Subcutaneous abdominal adipose tissue (tissue), 5 donors: ENCODE measurements at regions not wholly inside any gene's neighbourhood (a gene's known extent, or its start where the extent isn't known, plus 50 kb on each side); places are given as distances from the start of the nearest gene placed in this dataset.

ENCODE experiments used
- H3K27ac ChIP-seq: one replicate; pipeline ENCODE4 v1.7.0; 2013; ENCODE audit warnings: low read depth, mild to moderate bottlenecking, inconsistent platforms, low read length, moderate library complexity
- H3K27me3 ChIP-seq, 5 donors: one replicate each; pipeline ENCODE4 v1.7.0; 2013; ENCODE audit warnings: low read length in 5 of 5, inconsistent platforms in 1 of 5; ENCODE audit not compliant: control insufficient read depth in 5 of 5, insufficient read depth in 4 of 5
- H3K36me3 ChIP-seq, 5 donors: one replicate each; pipeline ENCODE4 v1.7.0; 2013; ENCODE audit warnings: low read length in 5 of 5; ENCODE audit not compliant: control insufficient read depth in 5 of 5, insufficient read depth in 5 of 5
- H3K4me1 ChIP-seq, 5 donors: one replicate each; pipeline ENCODE4 v1.7.0; 2013; ENCODE audit warnings: low read length in 5 of 5, mild to moderate bottlenecking in 3 of 5, moderate library complexity in 1 of 5; ENCODE audit not compliant: control insufficient read depth in 5 of 5, insufficient read depth in 5 of 5
- H3K4me3 ChIP-seq, 5 donors: one replicate each; pipeline ENCODE4 v1.7.0; 2013; ENCODE audit warnings: low read length in 5 of 5, low read depth in 1 of 5
- H3K9ac ChIP-seq, 5 donors: one replicate each; pipeline ENCODE4 v1.7.0; 2013; ENCODE audit warnings: low read length in 5 of 5, mild to moderate bottlenecking in 4 of 5, moderate library complexity in 3 of 5
- H3K9me3 ChIP-seq, 5 donors: one replicate each; pipeline ENCODE4 v1.7.0; 2013; ENCODE audit warnings: low read length in 5 of 5; ENCODE audit not compliant: control insufficient read depth in 5 of 5
- donor health status: healthy.
- donor health status: healthy.
- donor health status: healthy.
- donor health status: healthy.
- donor health status: healthy.

GRCh38 chr7:24494832-24495231 is 78.4 kb upstream of the PALS2 start:
- Histone ChIP-seq H3K27me3 (peaks cover 0 to 2% (median 0%) of the 10 kb centered on the region in 5 donors), H3K36me3 (no peaks in the 10 kb centered on the region), H3K9ac (no peak overlapping the region), H3K27ac (no peak overlapping the region), H3K4me1 (no peaks in the 10 kb centered on the region), H3K9me3 (peaks cover 0 to 6% (median 0%) of the 10 kb centered on the region in 5 donors), H3K4me3 (no peak overlapping the region)

GRCh38 chr7:24496036-24496435 is 77.2 kb upstream of the PALS2 start:
- no peak overlapping the region for H3K27ac ChIP-seq
- peaks cover 0 to 6% (median 0%) of the 10 kb centered on the region in 5 donors for H3K9me3 ChIP-seq
- no peaks in the 10 kb centered on the region for H3K36me3 ChIP-seq
- peaks cover 0 to 2% (median 0%) of the 10 kb centered on the region in 5 donors for H3K27me3 ChIP-seq
- H3K9ac ChIP-seq: no peak overlapping the region
- no peaks in the 10 kb centered on the region for H3K4me1 ChIP-seq
- H3K4me3 ChIP-seq: no peak overlapping the region

- Histone ChIP-seq H3K27me3 (peaks cover 0 to 2% (median 0%) of the 10 kb centered on the region in 5 donors), H3K4me3 (no peak overlapping the region), H3K36me3 (no peaks in the 10 kb centered on the region), H3K27ac (no peak overlapping the region), H3K4me1 (no peaks in the 10 kb centered on the region), H3K9ac (no peak overlapping the region), H3K9me3 (peaks cover 0 to 6% (median 0%) of the 10 kb centered on the region in 5 donors)
Observed at GRCh38 chr7:24498439-24498838, 74.8 kb upstream of the PALS2 start.

- no peaks in the 10 kb centered on the region for H3K4me1 ChIP-seq
- peaks cover 0 to 2% (median 0%) of the 10 kb centered on the region in 5 donors for H3K27me3 ChIP-seq
- H3K36me3 ChIP-seq: no peaks in the 10 kb centered on the region
- H3K9ac ChIP-seq: no peak overlapping the region
- peaks cover 0 to 1% (median 0%) of the 10 kb centered on the region in 5 donors for H3K9me3 ChIP-seq
- no peak overlapping the region for H3K4me3 ChIP-seq
- H3K27ac ChIP-seq: no peak overlapping the region
Observed at GRCh38 chr7:24499871-24500270, 73.4 kb upstream of the PALS2 start.

GRCh38 chr7:24500599-24500998 is 72.7 kb upstream of the PALS2 start:
- no peaks in the 10 kb centered on the region for H3K36me3 ChIP-seq
- H3K9me3 ChIP-seq: no peaks in the 10 kb centered on the region
- H3K27me3 ChIP-seq: peaks cover 0 to 2% (median 0%) of the 10 kb centered on the region in 5 donors
- H3K27ac ChIP-seq: no peak overlapping the region
- H3K4me3 ChIP-seq: no peak overlapping the region
- no peak overlapping the region for H3K9ac ChIP-seq
- no peaks in the 10 kb centered on the region for H3K4me1 ChIP-seq

GRCh38 chr7:24501009-24501408 is 72.2 kb upstream of the PALS2 start:
- Histone ChIP-seq H3K4me1 (no peaks in the 10 kb centered on the region), H3K36me3 (no peaks in the 10 kb centered on the region), H3K27ac (no peak overlapping the region), H3K9me3 (no peaks in the 10 kb centered on the region), H3K27me3 (peaks cover 0 to 2% (median 0%) of the 10 kb centered on the region in 5 donors), H3K4me3 (no peak overlapping the region), H3K9ac (no peak overlapping the region)

- no peak overlapping the region for H3K4me3 ChIP-seq
- H3K9me3 ChIP-seq: no peaks in the 10 kb centered on the region
- no peaks in the 10 kb centered on the region for H3K36me3 ChIP-seq
- no peaks in the 10 kb centered on the region for H3K4me1 ChIP-seq
- H3K27me3 ChIP-seq: peaks cover 0 to 2% (median 0%) of the 10 kb centered on the region in 5 donors
- no peak overlapping the region for H3K9ac ChIP-seq
- no peak overlapping the region for H3K27ac ChIP-seq
Observed at GRCh38 chr7:24501443-24502134, 71.7 kb upstream of the PALS2 start.

- H3K27ac ChIP-seq: no peak overlapping the region
- H3K9me3 ChIP-seq: no peaks in the 10 kb centered on the region
Observed at GRCh38 chr7:24502135-24502488, 71.1 kb upstream of the PALS2 start.

GRCh38 chr7:24503506-24503905 is 69.7 kb upstream of the PALS2 start:
- Histone ChIP-seq H3K27ac (no peak overlapping the region), H3K4me3 (no peak overlapping the region), H3K27me3 (no peaks in the 10 kb centered on the region), H3K9me3 (no peaks in the 10 kb centered on the region), H3K9ac (no peak overlapping the region), H3K4me1 (no peaks in the 10 kb centered on the region), H3K36me3 (no peaks in the 10 kb centered on the region)

More at GRCh38 chr7:24502135-24502488, 71.1 kb upstream of the PALS2 start:
- Histone ChIP-seq H3K27me3 (peaks cover 0 to 2% (median 0%) of the 10 kb centered on the region in 5 donors), H3K36me3 (no peaks in the 10 kb centered on the region), H3K4me1 (no peaks in the 10 kb centered on the region), H3K9ac (no peak overlapping the region), H3K4me3 (no peak overlapping the region)

GRCh38 chr7:24504040-24504439 is 69.2 kb upstream of the PALS2 start:
- Histone ChIP-seq H3K9me3 (no peaks in the 10 kb centered on the region), H3K4me1 (no peaks in the 10 kb centered on the region), H3K27ac (no peak overlapping the region), H3K4me3 (no peak overlapping the region), H3K36me3 (no peaks in the 10 kb centered on the region), H3K9ac (no peak overlapping the region), H3K27me3 (no peaks in the 10 kb centered on the region)
